Cerebellar cortex (tissue), 1 donor: ENCODE measurements at regions not wholly inside any gene's neighbourhood (a gene's known extent, or its start where the extent isn't known, plus 50 kb on each side); places are given as distances from the start of the nearest gene placed in this dataset.

Source experiments
- DNase-seq: peaks from one replicate; pipeline ENCODE4 v3.0.0-alpha.2; 2015; ENCODE audit warnings: low spot score

DNA sequence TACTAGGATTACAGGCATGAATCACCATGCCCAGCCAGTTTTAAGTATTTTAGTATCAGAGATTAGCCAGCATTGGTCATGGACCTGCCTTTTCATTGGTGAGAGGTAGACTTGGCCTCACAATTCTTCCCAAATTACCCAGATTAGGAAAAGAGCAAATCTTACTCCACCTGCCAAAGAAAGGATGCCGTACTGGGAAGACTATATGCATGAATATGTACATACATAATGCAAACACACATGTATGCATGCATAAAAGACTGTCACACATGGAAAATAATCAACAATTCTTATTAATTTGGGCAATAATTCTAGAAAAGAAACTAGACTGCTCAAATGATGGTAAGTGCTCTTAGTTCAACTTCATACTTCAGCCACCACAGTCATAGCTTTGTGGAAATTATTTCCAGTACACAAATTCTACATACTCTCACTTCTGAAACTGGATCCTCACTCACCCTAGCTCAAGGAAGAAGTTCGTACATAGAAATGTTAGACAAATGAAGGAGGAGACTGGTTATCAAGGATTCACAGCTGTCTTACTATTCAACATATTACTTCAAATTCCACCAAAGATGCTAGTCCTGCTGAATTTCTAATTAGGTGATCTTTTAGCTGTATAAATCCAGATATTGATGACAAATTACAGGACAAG is 73.7 kb downstream of the MINAR2 start:
- DNase-seq: no peak

GRCh38 chr5:129830288-129830687 is 74.0 kb upstream of the CHSY3 start:
- no peak for DNase-seq

DNA sequence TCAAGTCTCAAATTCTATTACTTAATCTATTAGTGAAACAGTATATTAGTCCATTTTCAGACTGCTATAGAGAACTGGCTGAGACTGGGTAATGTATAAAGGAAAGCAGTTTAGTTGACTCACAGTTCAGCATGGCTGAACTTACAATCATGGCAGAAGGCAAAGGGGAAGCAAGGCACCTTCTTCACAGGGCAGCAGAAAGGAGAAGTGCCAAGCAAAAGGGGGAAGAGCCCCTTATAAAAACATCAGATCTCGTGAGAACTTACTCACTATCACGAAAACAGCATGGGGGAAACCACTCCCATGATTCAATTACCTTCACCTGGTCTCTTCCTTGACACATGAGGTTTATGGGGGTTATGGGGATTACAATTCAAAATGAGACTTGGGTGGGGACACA is 67.9 kb upstream of the CHSY3 start:
- no peak for DNase-seq

GRCh38 chr5:129844764-129845163 is 59.5 kb upstream of the CHSY3 start:
- DNase-seq: no peak

DNA sequence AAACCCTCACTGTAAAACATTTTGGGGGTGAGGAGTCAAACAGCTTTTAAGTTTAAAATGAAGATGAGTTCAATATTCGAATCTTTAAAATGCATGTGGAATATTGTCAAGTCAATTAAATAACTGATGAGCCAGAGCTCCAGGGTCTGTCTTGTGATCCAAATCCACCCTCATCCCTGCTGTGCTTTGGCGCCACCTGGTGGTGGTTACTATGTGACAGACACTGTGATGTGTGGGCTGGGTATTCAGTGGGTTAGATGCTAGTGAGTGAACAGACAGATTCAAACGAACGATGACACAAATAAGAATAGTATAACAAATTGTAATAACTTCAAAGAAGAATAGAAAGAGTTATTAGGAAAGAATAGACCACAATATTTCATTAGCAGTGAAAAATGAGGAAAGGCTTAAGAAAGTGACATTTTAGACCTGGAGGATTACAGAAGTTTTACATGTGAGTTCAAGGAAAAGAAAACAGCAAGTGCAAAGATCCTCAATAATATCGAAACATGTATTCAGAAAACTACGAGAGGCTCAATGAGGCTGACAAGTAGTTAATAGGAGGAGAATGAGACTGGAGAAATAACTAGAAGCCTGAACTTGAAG is 51.4 kb upstream of the CHSY3 start:
- DNase-seq: peak; percentile 55

GRCh38 chr5:129853588-129853987 is 50.7 kb upstream of the CHSY3 start:
- DNase-seq: no peak
